WERI-Rb-1 (cell line): ENCODE measurements at regions not wholly inside any gene's neighbourhood (a gene's known extent, or its start where the extent isn't known, plus 50 kb on each side); places are given as distances from the start of the nearest gene placed in this dataset.
"Not testable (repeated sequence)": the region's sequence is repeated elsewhere in the genome, so short reads cannot be mapped to it uniquely, and the experiment has no call there.

Experiments
- DNase-seq: peaks from one replicate; pipeline ENCODE4 v3.0.0-alpha.2; 2020
- H3K27ac ChIP-seq: fragments of 250-450 bp; sonication (Bioruptor Pico); 2 replicates; pipeline ENCODE4 v1.5.1; 2020; ENCODE audit warnings: mild to moderate bottlenecking, moderate library complexity
- H3K27me3 ChIP-seq: fragments of 250-450 bp; sonication (Bioruptor Pico); 2 replicates; pipeline ENCODE4 v1.5.1; 2021; ENCODE audit warnings: mild to moderate bottlenecking, low read depth, moderate library complexity; ENCODE audit not compliant: insufficient read depth, severe bottlenecking
- H3K36me3 ChIP-seq: fragments of 250-450 bp; sonication (Bioruptor Pico); 2 replicates; pipeline ENCODE4 v1.5.1; 2020; ENCODE audit warnings: mild to moderate bottlenecking, moderate library complexity
- H3K4me3 ChIP-seq: 2 replicates; pipeline ENCODE4 v1.5.1; 2011; ENCODE audit warnings: low read depth, mild to moderate bottlenecking, control low read depth, low read length
- H3K9me3 ChIP-seq: fragments of 250-450 bp; sonication (Bioruptor Pico); 2 replicates; pipeline ENCODE4 v1.5.1; 2021; ENCODE audit warnings: mild to moderate bottlenecking, moderate library complexity; ENCODE audit not compliant: severe bottlenecking
- CTCF ChIP-seq: IDR thresholded peaks from 2 replicates; pipeline ENCODE4 v1.5.1; 2011; ENCODE audit warnings: low read depth, mild to moderate bottlenecking, control low read depth, inconsistent platforms, low read length

- TF ChIP-seq CTCF, result no peak
- no peak overlapping the region for H3K27ac ChIP-seq
- H3K4me3 ChIP-seq, result no peak overlapping the region
- no peaks in the 10 kb centered on the region for H3K36me3 ChIP-seq
- H3K9me3 ChIP-seq, result peaks cover 9% of the 10 kb centered on the region
- no peaks in the 10 kb centered on the region for H3K27me3 ChIP-seq
- DNase-seq, result no peak
Measured at GRCh38 chr4:184281231-184282139, 63.8 kb upstream of the ENPP6 start.

DNA sequence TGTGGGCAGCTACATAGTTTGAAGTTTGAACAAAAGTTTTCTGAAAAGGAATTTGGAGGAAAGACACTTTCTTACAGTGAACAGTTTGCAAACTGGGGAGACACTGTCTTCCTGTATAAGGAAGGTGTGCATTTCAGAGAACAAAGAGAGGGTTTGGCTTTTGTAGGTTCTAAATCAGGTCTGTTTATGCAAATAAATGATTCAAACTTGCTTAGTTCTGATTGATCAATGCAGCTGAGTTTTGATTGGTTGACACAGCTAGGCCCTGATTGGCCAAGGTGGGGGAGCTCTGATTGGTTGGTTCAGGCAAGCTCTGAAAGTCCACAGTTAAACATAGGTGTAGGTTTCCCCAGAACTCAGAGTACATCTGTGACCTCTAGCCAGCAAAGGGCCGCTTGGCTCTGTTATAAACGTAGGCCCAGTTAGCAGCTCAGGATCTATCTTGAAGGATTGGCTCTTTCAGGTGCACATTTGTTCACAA lies 63.0 kb upstream of the ENPP6 start:
- DNase-seq, result no peak
- H3K4me3 ChIP-seq, result no peak overlapping the region
- H3K27me3 ChIP-seq, result no peaks in the 10 kb centered on the region
- TF ChIP-seq CTCF, result no peak
- H3K9me3 ChIP-seq, result peaks cover 17% of the 10 kb centered on the region
- no peaks in the 10 kb centered on the region for H3K36me3 ChIP-seq
- H3K27ac ChIP-seq, result no peak overlapping the region

DNA sequence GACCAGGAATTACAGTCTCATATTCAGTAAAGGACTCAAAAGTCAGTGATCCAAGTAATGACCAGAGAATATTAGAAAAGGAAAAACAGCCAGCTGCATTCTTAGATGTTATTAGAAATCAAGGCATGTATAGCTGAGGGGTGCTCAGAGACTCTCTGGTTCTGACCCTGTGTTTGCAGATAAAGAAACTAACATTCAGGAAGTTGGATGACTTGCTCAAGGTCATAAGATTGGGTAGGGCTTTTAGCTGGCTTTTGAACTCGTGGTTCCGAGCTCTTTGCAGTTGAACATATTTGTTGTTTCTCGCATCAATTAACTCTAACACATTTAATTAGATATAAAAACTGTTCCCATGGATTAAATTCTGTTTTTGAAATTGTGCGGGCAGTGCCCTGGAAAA lies 62.5 kb upstream of the ENPP6 start:
- no peaks in the 10 kb centered on the region for H3K27me3 ChIP-seq
- no peak overlapping the region for H3K4me3 ChIP-seq
- H3K9me3 ChIP-seq, result peaks cover 21% of the 10 kb centered on the region
- DNase-seq, result no peak
- no peaks in the 10 kb centered on the region for H3K36me3 ChIP-seq
- no peak overlapping the region for H3K27ac ChIP-seq
- no peak for TF ChIP-seq CTCF

- DNase-seq, result no peak
- Histone ChIP-seq H3K27ac (no peak overlapping the region), H3K27me3 (no peaks in the 10 kb centered on the region), H3K9me3 (peaks cover 23% of the 10 kb centered on the region), H3K4me3 (no peak overlapping the region), H3K36me3 (no peaks in the 10 kb centered on the region)
- no peak for TF ChIP-seq CTCF
Measured at GRCh38 chr4:184279496-184280061, 61.9 kb upstream of the ENPP6 start.

DNA sequence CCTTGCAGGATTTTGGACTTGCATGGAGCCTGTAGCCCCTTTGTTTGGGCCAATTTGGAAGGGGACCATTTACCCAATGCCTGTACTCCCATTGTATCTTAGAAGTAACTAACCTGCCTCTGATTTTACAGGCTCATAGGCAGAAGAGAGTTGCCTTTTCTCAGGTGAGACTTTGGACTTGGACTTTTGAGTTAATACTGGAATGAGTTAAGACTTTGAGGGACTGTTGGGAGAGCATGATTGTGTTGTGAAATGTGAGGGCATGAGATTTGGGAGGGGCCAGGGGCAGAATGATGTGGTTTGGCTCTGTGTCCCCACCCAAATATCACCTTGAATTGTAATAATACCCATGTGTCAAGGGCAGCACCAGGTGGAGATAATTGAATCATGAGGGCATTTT lies 60.1 kb upstream of the ENPP6 start:
- H3K27ac ChIP-seq, H3K36me3 ChIP-seq, DNase-seq, H3K4me3 ChIP-seq, H3K27me3 ChIP-seq: not testable (repeated sequence)
- peaks cover 23% of the 10 kb centered on the region for H3K9me3 ChIP-seq

- H3K36me3 ChIP-seq, H3K27me3 ChIP-seq, DNase-seq, H3K27ac ChIP-seq, H3K4me3 ChIP-seq: not testable (repeated sequence)
- peaks cover 23% of the 10 kb centered on the region for H3K9me3 ChIP-seq
Measured at GRCh38 chr4:184277010-184277409, 59.3 kb upstream of the ENPP6 start.

DNA sequence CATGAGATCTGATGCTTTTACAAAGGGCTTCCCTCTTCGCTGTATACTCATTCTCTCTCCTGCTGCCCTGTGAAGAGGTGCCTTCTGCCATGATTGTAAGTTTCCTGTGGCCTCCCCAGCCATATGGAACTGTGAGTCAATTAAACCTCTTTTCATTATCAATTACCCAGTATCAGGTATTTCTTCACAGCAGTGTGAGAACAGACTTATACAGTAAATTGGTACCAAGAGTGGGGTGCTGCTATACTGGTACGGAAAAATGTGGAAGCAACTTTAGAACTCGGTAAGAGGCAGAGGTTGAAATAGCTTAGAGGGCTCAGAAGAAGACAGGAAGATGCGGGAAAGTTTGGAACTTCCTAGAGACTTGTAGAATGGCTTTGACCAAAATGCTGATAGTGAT lies 58.7 kb upstream of the ENPP6 start:
- H3K36me3 ChIP-seq, H3K27ac ChIP-seq, H3K4me3 ChIP-seq, DNase-seq, H3K27me3 ChIP-seq: not testable (repeated sequence)
- H3K9me3 ChIP-seq, result peaks cover 23% of the 10 kb centered on the region
